ENCODE measurements at regions not wholly inside any gene's neighbourhood (a gene's known extent, or its start where the extent isn't known, plus 50 kb on each side); places are given as distances from the start of the nearest gene placed in this dataset.
"Not testable (repeated sequence)": the region's sequence is repeated elsewhere in the genome, so short reads cannot be mapped to it uniquely, and the experiment has no call there.

- H3K36me3 ChIP-seq (ENCODE audit: insufficient read depth), result no peaks in the 10 kb centered on the region
- H3F3A ChIP-seq (replicated peaks; ENCODE audit: low read depth), result no peaks in the 10 kb centered on the region
- H3K4me3 Mint-ChIP-seq, result no peak overlapping the region
- H3K4me1 ChIP-seq (ENCODE audit: insufficient read depth), result no peaks in the 10 kb centered on the region
- no peaks in the 10 kb centered on the region for H3K4me1 Mint-ChIP-seq
- H3K9me3 Mint-ChIP-seq, result peaks cover 46% of the 10 kb centered on the region
- peaks cover 23% of the 10 kb centered on the region; the same call in 2 of the 3 replicates for H3K36me3 Mint-ChIP-seq (ENCODE audit: low read depth)
- H3K4me3 ChIP-seq, result no peak overlapping the region
- peaks cover 4% of the 10 kb centered on the region for H3K27me3 Mint-ChIP-seq (ENCODE audit: insufficient read depth, low read depth, poor library complexity)
- TF ChIP-seq POLR2AphosphoS5 (IDR thresholded peaks at IDR 0.05; ENCODE audit: low read depth) (no peak), CREB1 (CRISPR knock-in tag; IDR thresholded peaks at IDR 0.05; ENCODE audit: low read depth) (no peak), STAT1 (IDR thresholded peaks at IDR 0.05; ENCODE audit: unreplicated experiment) (no peak), JUNB (IDR thresholded peaks at IDR 0.05; ENCODE audit: unreplicated experiment) (no peak)
- H3K9me2 ChIP-seq (ENCODE audit: insufficient read depth), result no peaks in the 10 kb centered on the region
- no peak overlapping the region for H3K27ac Mint-ChIP-seq
- ATAC-seq (no peak), DNase-seq (ENCODE audit: low spot score) (no peak)
- H2AFZ ChIP-seq, result no peak overlapping the region
- H4K20me1 ChIP-seq (replicated peaks; ENCODE audit: insufficient read depth), result no peaks in the 10 kb centered on the region
- H3K4me2 ChIP-seq, result no peak overlapping the region
- no peaks in the 10 kb centered on the region for H3K27me3 ChIP-seq (ENCODE audit: insufficient read depth)
- no peak overlapping the region for H3K27ac ChIP-seq (ENCODE audit: low read depth)
- H3K79me2 ChIP-seq (replicated peaks; ENCODE audit: insufficient read depth), result no peaks in the 10 kb centered on the region
Observed at GRCh38 chr11:13550761-13551160, 55.0 kb upstream of the PTH start.

- not testable (repeated sequence) for H3K4me3 Mint-ChIP-seq; H3K36me3 ChIP-seq (ENCODE audit: insufficient read depth)
- H3K36me3 Mint-ChIP-seq (ENCODE audit: low read depth), result peaks cover 28% of the 10 kb centered on the region; the same call in 2 of the 3 replicates
Observed at GRCh38 chr11:13546092-13546491, 50.3 kb upstream of the PTH start.

More at GRCh38 chr11:13546092-13546491, 50.3 kb upstream of the PTH start:
- H3F3A ChIP-seq (replicated peaks; ENCODE audit: low read depth); H3K4me2 ChIP-seq; H3K27ac ChIP-seq (ENCODE audit: low read depth); H2AFZ ChIP-seq; H3K27me3 ChIP-seq (ENCODE audit: insufficient read depth); H3K27ac Mint-ChIP-seq; H4K20me1 ChIP-seq (replicated peaks; ENCODE audit: insufficient read depth); H3K79me2 ChIP-seq (replicated peaks; ENCODE audit: insufficient read depth); H3K4me1 ChIP-seq (ENCODE audit: insufficient read depth); H3K4me1 Mint-ChIP-seq; ATAC-seq; H3K9me2 ChIP-seq (ENCODE audit: insufficient read depth); DNase-seq (ENCODE audit: low spot score); H3K27me3 Mint-ChIP-seq (ENCODE audit: insufficient read depth, low read depth, poor library complexity); H3K4me3 ChIP-seq: not testable (repeated sequence)
- peaks cover 64% of the 10 kb centered on the region for H3K9me3 Mint-ChIP-seq
